Activated CD8-positive, alpha-beta memory T cell treated with anti-CD3 and anti-CD28 coated beads, Interleukin-2, amount 10 ng/mL, durations not matched to agents 7 days and 5 days (primary cell): ENCODE measurements at regions not wholly inside any gene's neighbourhood (a gene's known extent, or its start where the extent isn't known, plus 50 kb on each side); places are given as distances from the start of the nearest gene placed in this dataset.

Experiments
- ATAC-seq: fragments of 150-1000 bp; cut with Tn5 transposase; one replicate; pipeline ENCODE4 v1.10.0; 2021; ENCODE audit warnings: moderate library complexity
- CTCF ChIA-PET: fragments of 350-600 bp; sonication (Branson Sonifier 250); formaldehyde crosslinking; loops from one replicate; lab custom pipeline; 2021; ENCODE audit warnings: antibody characterized with exemption; lab: Charles Lee
- DNase-seq: peaks from one replicate; pipeline ENCODE4 v3.0.0-alpha.2; 2020
- H3K27ac Mint-ChIP-seq: one replicate; pipeline ENCODE4 v1.8.0; 2021; ENCODE audit warnings: mild to moderate bottlenecking, mixed read lengths
- H3K27me3 Mint-ChIP-seq: one replicate; pipeline ENCODE4 v1.8.0; 2021; ENCODE audit warnings: mixed read lengths
- H3K36me3 Mint-ChIP-seq: one replicate; pipeline ENCODE4 v1.8.0; 2021; ENCODE audit warnings: mild to moderate bottlenecking, mixed read lengths
- H3K4me1 Mint-ChIP-seq: one replicate; pipeline ENCODE4 v1.8.0; 2021; ENCODE audit warnings: mixed read lengths
- H3K4me3 Mint-ChIP-seq: one replicate; pipeline ENCODE4 v1.8.0; 2021; ENCODE audit warnings: mild to moderate bottlenecking, moderate library complexity, mixed read lengths
- H3K9me3 Mint-ChIP-seq: one replicate; pipeline ENCODE4 v1.8.0; 2022; ENCODE audit warnings: low read depth, mixed read lengths

GRCh38 chr13:62635161-62635560 lies 1219.5 kb upstream of the PCDH20 start:
- no peaks in the 10 kb centered on the region for H3K9me3 Mint-ChIP-seq
- H3K4me1 Mint-ChIP-seq = no peaks in the 10 kb centered on the region
- no peaks in the 10 kb centered on the region for H3K36me3 Mint-ChIP-seq
- ATAC-seq (no peak), DNase-seq (no peak)
- CTCF ChIA-PET = no interaction called here
- no peak overlapping the region for H3K4me3 Mint-ChIP-seq
- no peak overlapping the region for H3K27ac Mint-ChIP-seq
- no peaks in the 10 kb centered on the region for H3K27me3 Mint-ChIP-seq

DNA sequence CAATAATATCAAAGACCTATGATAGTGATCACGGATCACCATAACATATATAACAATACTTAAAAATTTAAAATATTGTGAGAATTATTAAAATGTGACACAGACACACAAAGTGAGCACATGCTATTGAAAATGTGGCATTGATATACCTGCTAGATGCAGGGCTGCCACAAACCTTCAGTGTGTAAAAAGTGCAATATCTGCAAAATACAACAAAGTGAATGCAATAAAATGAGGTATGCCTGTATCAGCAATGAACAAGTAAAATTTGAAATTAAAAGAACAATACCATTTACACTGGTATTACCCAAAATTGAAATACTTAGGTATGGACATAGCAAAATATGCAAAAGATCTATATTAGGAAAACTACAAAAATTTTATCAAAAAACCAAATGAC lies 1217.8 kb upstream of the PCDH20 start:
- peaks cover 2% of the 10 kb centered on the region for H3K9me3 Mint-ChIP-seq
- no peaks in the 10 kb centered on the region for H3K4me1 Mint-ChIP-seq
- H3K4me3 Mint-ChIP-seq = no peak overlapping the region
- no peak for ATAC-seq
- CTCF ChIA-PET = no interaction called here
- DNase-seq = no peak
- H3K27ac Mint-ChIP-seq = no peak overlapping the region
- H3K27me3 Mint-ChIP-seq = no peaks in the 10 kb centered on the region
- H3K36me3 Mint-ChIP-seq = no peaks in the 10 kb centered on the region

DNA sequence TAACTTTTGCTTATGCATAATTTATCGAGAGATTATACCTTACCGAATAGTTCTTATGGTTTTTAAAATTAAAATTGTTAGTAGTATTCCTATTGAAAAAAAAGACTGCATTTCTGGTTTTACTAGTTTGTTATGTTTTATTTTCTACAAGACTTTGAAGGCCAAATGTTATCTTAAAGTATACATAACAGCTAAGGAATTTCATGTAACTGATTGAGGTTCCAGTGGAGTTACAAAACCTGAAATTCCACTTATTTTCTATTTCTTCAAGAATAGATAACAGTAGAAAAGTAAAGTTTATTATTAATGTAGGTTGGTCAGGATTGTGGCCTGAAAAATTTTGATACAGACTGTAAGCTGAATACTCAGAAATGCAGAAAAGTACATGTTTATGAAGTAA lies 1216.0 kb upstream of the PCDH20 start:
- Mint-ChIP-seq H3K27ac (no peak overlapping the region), H3K36me3 (no peaks in the 10 kb centered on the region), H3K9me3 (peaks cover 2% of the 10 kb centered on the region), H3K4me3 (no peak overlapping the region), H3K27me3 (no peaks in the 10 kb centered on the region), H3K4me1 (no peaks in the 10 kb centered on the region)
- no peak for ATAC-seq
- CTCF ChIA-PET = no interaction called here
- no peak for DNase-seq

DNA sequence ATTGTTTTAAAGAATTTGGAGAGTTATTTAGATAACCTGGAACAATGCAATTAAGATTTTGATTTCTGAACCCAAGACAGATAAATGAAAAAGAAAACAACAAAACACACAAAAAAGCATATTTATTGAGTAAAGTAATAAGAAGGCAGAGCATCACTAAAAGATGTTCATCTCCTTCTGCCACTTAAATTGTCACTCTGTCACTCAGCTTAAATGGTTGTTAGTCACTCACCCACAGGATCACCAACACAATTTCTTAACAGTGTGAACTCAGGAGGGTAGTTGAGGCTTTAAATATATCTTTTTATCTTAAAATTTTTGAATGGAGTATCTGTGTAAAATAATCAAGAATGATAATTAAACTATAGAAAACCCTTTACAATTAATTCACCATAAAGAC lies 1215.5 kb upstream of the PCDH20 start:
- DNase-seq (no peak), ATAC-seq (no peak)
- Mint-ChIP-seq H3K9me3 (peaks cover 2% of the 10 kb centered on the region), H3K4me1 (no peaks in the 10 kb centered on the region), H3K27me3 (no peaks in the 10 kb centered on the region), H3K27ac (no peak overlapping the region), H3K4me3 (no peak overlapping the region), H3K36me3 (no peaks in the 10 kb centered on the region)
- CTCF ChIA-PET = no interaction called here

DNA sequence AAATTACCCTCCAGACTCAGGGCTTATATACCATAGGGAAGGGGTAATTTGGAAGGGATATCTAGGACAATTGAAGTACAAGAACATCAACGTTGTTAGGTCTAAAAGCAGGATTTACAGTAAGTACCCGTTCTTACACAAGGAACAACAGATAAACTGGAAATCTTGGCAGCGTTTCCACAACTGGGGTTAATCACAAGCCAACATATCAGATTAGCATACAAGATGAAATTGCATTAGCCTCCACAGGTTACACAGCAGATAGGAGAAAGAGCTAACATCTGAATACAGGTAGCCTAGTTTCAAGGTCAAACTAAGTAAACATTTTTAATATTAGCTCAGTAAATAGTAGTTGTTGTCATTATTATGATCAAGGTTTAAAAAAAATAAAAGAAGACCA lies 1214.0 kb upstream of the PCDH20 start:
- CTCF ChIA-PET = no interaction called here
- no peaks in the 10 kb centered on the region for H3K4me1 Mint-ChIP-seq
- H3K36me3 Mint-ChIP-seq = no peaks in the 10 kb centered on the region
- H3K9me3 Mint-ChIP-seq = peaks cover 4% of the 10 kb centered on the region
- H3K4me3 Mint-ChIP-seq = no peak overlapping the region
- DNase-seq (no peak), ATAC-seq (no peak)
- H3K27ac Mint-ChIP-seq = no peak overlapping the region
- H3K27me3 Mint-ChIP-seq = no peaks in the 10 kb centered on the region

GRCh38 chr13:62627226-62627625 lies 1211.6 kb upstream of the PCDH20 start:
- Mint-ChIP-seq H3K4me1 (no peaks in the 10 kb centered on the region), H3K27me3 (no peaks in the 10 kb centered on the region), H3K9me3 (peaks cover 6% of the 10 kb centered on the region), H3K36me3 (no peaks in the 10 kb centered on the region), H3K4me3 (no peak overlapping the region), H3K27ac (no peak overlapping the region)
- ATAC-seq = no peak
- CTCF ChIA-PET = no interaction called here
- no peak for DNase-seq

- no peak for ATAC-seq
- Mint-ChIP-seq H3K27ac (no peak overlapping the region), H3K27me3 (no peaks in the 10 kb centered on the region), H3K4me3 (no peak overlapping the region), H3K36me3 (no peaks in the 10 kb centered on the region), H3K4me1 (no peaks in the 10 kb centered on the region), H3K9me3 (peaks cover 6% of the 10 kb centered on the region)
- DNase-seq = no peak
- CTCF ChIA-PET = no interaction called here
Observed at GRCh38 chr13:62626771-62627170, 1211.1 kb upstream of the PCDH20 start.

GRCh38 chr13:62625214-62625881 lies 1209.7 kb upstream of the PCDH20 start:
- H3K9me3 Mint-ChIP-seq = peaks cover 6% of the 10 kb centered on the region
- H3K27me3 Mint-ChIP-seq = no peaks in the 10 kb centered on the region
- no peak overlapping the region for H3K4me3 Mint-ChIP-seq
- CTCF ChIA-PET = no interaction called here
- no peak for DNase-seq
- no peaks in the 10 kb centered on the region for H3K36me3 Mint-ChIP-seq
- no peaks in the 10 kb centered on the region for H3K4me1 Mint-ChIP-seq
- ATAC-seq = no peak
- no peak overlapping the region for H3K27ac Mint-ChIP-seq

GRCh38 chr13:62613819-62614218 lies 1198.2 kb upstream of the PCDH20 start:
- no peaks in the 10 kb centered on the region for H3K27me3 Mint-ChIP-seq
- DNase-seq = no peak
- no peak overlapping the region for H3K27ac Mint-ChIP-seq
- H3K36me3 Mint-ChIP-seq = no peaks in the 10 kb centered on the region
- no peaks in the 10 kb centered on the region for H3K4me1 Mint-ChIP-seq
- CTCF ChIA-PET = no interaction called here
- no peak for ATAC-seq
- peaks cover 8% of the 10 kb centered on the region for H3K9me3 Mint-ChIP-seq
- no peak overlapping the region for H3K4me3 Mint-ChIP-seq

- Mint-ChIP-seq H3K27ac (no peak overlapping the region), H3K4me3 (no peak overlapping the region), H3K4me1 (no peaks in the 10 kb centered on the region), H3K36me3 (no peaks in the 10 kb centered on the region), H3K27me3 (no peaks in the 10 kb centered on the region), H3K9me3 (peaks cover 10% of the 10 kb centered on the region)
- DNase-seq (no peak), ATAC-seq (no peak)
- CTCF ChIA-PET = no interaction called here
Observed at GRCh38 chr13:62611343-62611742, 1195.7 kb upstream of the PCDH20 start.

GRCh38 chr13:62598708-62599107 lies 1183.1 kb upstream of the PCDH20 start:
- no peak for ATAC-seq
- H3K27me3 Mint-ChIP-seq = no peaks in the 10 kb centered on the region
- no peak for DNase-seq
- H3K36me3 Mint-ChIP-seq = no peaks in the 10 kb centered on the region
- no peaks in the 10 kb centered on the region for H3K4me1 Mint-ChIP-seq
- CTCF ChIA-PET = no interaction called here
- peaks cover 13% of the 10 kb centered on the region for H3K9me3 Mint-ChIP-seq
- H3K27ac Mint-ChIP-seq = no peak overlapping the region
- H3K4me3 Mint-ChIP-seq = no peak overlapping the region

- no peak overlapping the region for H3K4me3 Mint-ChIP-seq
- DNase-seq = no peak
- H3K27ac Mint-ChIP-seq = no peak overlapping the region
- H3K27me3 Mint-ChIP-seq = no peaks in the 10 kb centered on the region
- no peaks in the 10 kb centered on the region for H3K36me3 Mint-ChIP-seq
- no peak for ATAC-seq
- no peaks in the 10 kb centered on the region for H3K4me1 Mint-ChIP-seq
- CTCF ChIA-PET = no interaction called here
- H3K9me3 Mint-ChIP-seq = peaks cover 13% of the 10 kb centered on the region
Observed at GRCh38 chr13:62595976-62596375, 1180.3 kb upstream of the PCDH20 start.

DNA sequence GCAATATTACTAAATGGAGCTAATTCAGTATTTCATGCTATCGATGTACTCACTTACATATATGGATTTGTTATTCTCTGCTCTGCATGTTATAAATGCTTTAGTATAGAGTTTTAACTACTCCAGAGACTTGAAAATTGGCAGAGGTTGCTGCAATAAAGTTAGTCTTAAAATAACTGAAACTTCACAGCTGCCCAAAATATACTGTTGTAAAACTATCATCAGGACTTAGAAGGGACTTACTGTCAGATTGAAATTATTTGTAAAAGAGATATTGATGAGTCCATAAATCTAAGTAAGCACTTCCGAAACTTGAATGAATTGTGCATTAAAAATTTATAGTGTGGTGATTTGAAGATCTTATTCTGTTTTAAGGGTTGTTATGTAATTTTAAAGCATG lies 1178.2 kb upstream of the PCDH20 start:
- Mint-ChIP-seq H3K9me3 (peaks cover 15% of the 10 kb centered on the region), H3K27ac (no peak overlapping the region), H3K36me3 (no peaks in the 10 kb centered on the region), H3K4me1 (no peaks in the 10 kb centered on the region), H3K4me3 (no peak overlapping the region), H3K27me3 (no peaks in the 10 kb centered on the region)
- CTCF ChIA-PET = no interaction called here
- ATAC-seq (no peak), DNase-seq (no peak)

- Mint-ChIP-seq H3K27ac (no peak overlapping the region), H3K36me3 (no peaks in the 10 kb centered on the region), H3K9me3 (peaks cover 3% of the 10 kb centered on the region), H3K4me1 (no peaks in the 10 kb centered on the region), H3K4me3 (no peak overlapping the region), H3K27me3 (no peaks in the 10 kb centered on the region)
- ATAC-seq (no peak), DNase-seq (no peak)
- CTCF ChIA-PET = no interaction called here
Observed at GRCh38 chr13:62583466-62583865, 1167.8 kb upstream of the PCDH20 start.

- Mint-ChIP-seq H3K4me3 (no peak overlapping the region), H3K36me3 (no peaks in the 10 kb centered on the region), H3K27ac (no peak overlapping the region), H3K9me3 (peaks cover 4% of the 10 kb centered on the region), H3K27me3 (no peaks in the 10 kb centered on the region), H3K4me1 (no peaks in the 10 kb centered on the region)
- CTCF ChIA-PET = no interaction called here
- DNase-seq (no peak), ATAC-seq (no peak)
Observed at GRCh38 chr13:62578402-62578801, 1162.8 kb upstream of the PCDH20 start.
